ENCODE measurements at regions not wholly inside any gene's neighbourhood (a gene's known extent, or its start where the extent isn't known, plus 50 kb on each side); places are given as distances from the start of the nearest gene placed in this dataset.

- ChIA-PET POLR2A (no interaction called here), CTCF (no interaction called here)
- Histone ChIP-seq H3K4me3 (no peak overlapping the region), H3K4me2 (no peak overlapping the region), H3K27ac (no peak overlapping the region), H3K4me1 (peaks cover 3% of the 10 kb centered on the region; the same call in 2 of the 3 replicates), H3K9me3 (no peaks in the 10 kb centered on the region)
- TF ChIP-seq TFCP2L1 (CRISPR knock-in tag; IDR thresholded peaks at IDR 0.05) (no peak), BCL3 (IDR thresholded peaks at IDR 0.05) (no peak), HOXA7 (CRISPR knock-in tag; IDR thresholded peaks at IDR 0.05) (no peak), CBX8 (IDR thresholded peaks at IDR 0.05) (no peak)
- FAIRE-seq (no peak), DNase-seq (ENCODE audit: low read depth in 1 of 2, low spot score in 1 of 2) (no peak), ATAC-seq (no peak)
- WGBS (ENCODE audit: missing lambda C conversion rate), result 53% methylated on average over 2 of the region's 2 CpGs
These were observed 1015.9 kb downstream of the OTOL1 start for GRCh38 chr3:162512488-162512887.

- Histone ChIP-seq H3K4me2 (no peak overlapping the region), H3K27ac (no peak overlapping the region), H3K4me3 (no peak overlapping the region), H3K4me1 (no peaks in the 10 kb centered on the region), H3K9me3 (no peaks in the 10 kb centered on the region)
- DNase-seq (ENCODE audit: low read depth in 1 of 2, low spot score in 1 of 2), result no peak
- TF ChIP-seq SMC3 (IDR thresholded peaks at IDR 0.05) (0 out of 3 replicates have a peak, but pooled peaks have one; percentile 33), EHMT2 (IDR thresholded peaks at IDR 0.05; ENCODE audit: low read depth) (no peak), RAD21 (conservative IDR thresholded peaks at IDR 0.05 in 1 of 2, IDR thresholded peaks at IDR 0.05 in 1 of 2) (peak; percentile 17 to 51), CTCF (IDR thresholded peaks at IDR 0.05) (peak; percentile 27; the same call in 1 of the 3 replicates)
- CTCF ChIA-PET, result no interaction called here
- POLR2A ChIA-PET, result no interaction called here
- no peak for ATAC-seq
- no peak for FAIRE-seq
These were observed 1020.5 kb downstream of the OTOL1 start for GRCh38 chr3:162517110-162517509.

- no peaks in the 10 kb centered on the region for H3K9me3 ChIP-seq
- no peak overlapping the region for H3K27ac ChIP-seq
- no peak overlapping the region for H3K4me2 ChIP-seq
- POLR2A ChIA-PET, result no interaction called here
- H3K4me1 ChIP-seq, result no peaks in the 10 kb centered on the region
- CTCF ChIA-PET, result no interaction called here
- ATAC-seq, result no peak
- H3K4me3 ChIP-seq, result no peak overlapping the region
- no peak for TF ChIP-seq NFE2L2 (conservative IDR thresholded peaks at IDR 0.05; ENCODE audit: low read length)
- TF ChIP-seq RFX5 (IDR thresholded peaks at IDR 0.05), result no peak
- no peak for TF ChIP-seq JUNB (IDR thresholded peaks at IDR 0.05)
- no peak for TF ChIP-seq BHLHE40 (IDR thresholded peaks at IDR 0.05; ENCODE audit: low read depth, low read length)
- peak; percentile 76 for TF ChIP-seq MAFK (IDR thresholded peaks at IDR 0.05; ENCODE audit: partially characterized antibody)
- WGBS (ENCODE audit: missing lambda C conversion rate), result 98% methylated on average over 2 of the region's 2 CpGs
- DNase-seq (ENCODE audit: low read depth in 1 of 2, low spot score in 1 of 2), result no peak
- FAIRE-seq, result no peak
These were observed 1025.1 kb downstream of the OTOL1 start for GRCh38 chr3:162521669-162522068.

GRCh38 chr3:162525066-162525742 is 1028.6 kb downstream of the OTOL1 start:
- POLR2A ChIA-PET, result no interaction called here
- Histone ChIP-seq H3K27ac (no peak overlapping the region; a peak in 1 of 6 replicates), H3K9me3 (no peaks in the 10 kb centered on the region), H3K4me3 (no peak overlapping the region), H3K4me2 (no peak overlapping the region), H3K4me1 (no peaks in the 10 kb centered on the region)
- ATAC-seq, result no peak
- CTCF ChIA-PET, result no interaction called here
- WGBS (ENCODE audit: missing lambda C conversion rate), result 53% methylated on average over 2 of the region's 2 CpGs
- TF ChIP-seq BCL3 (IDR thresholded peaks at IDR 0.05), result no peak
- no peak for TF ChIP-seq HEYL (CRISPR knock-in tag; IDR thresholded peaks at IDR 0.05)
- FAIRE-seq, result no peak
- no peak for DNase-seq (ENCODE audit: low read depth in 1 of 2, low spot score in 1 of 2)

Measured in A549 (cell line).